Neutrophil (primary cell): ENCODE measurements at regions not wholly inside any gene's neighbourhood (a gene's known extent, or its start where the extent isn't known, plus 50 kb on each side); places are given as distances from the start of the nearest gene placed in this dataset.

ENCODE experiments used
- H3K27ac ChIP-seq: fragments of 200-600 bp; sonication (generic); 2 replicates; pipeline ENCODE4 v1.5.1; 2016; ENCODE audit warnings: mild to moderate bottlenecking, moderate library complexity
- H3K27me3 ChIP-seq: fragments of 200-600 bp; sonication (generic); 2 replicates; pipeline ENCODE4 v1.6.0; 2016; ENCODE audit warnings: mild to moderate bottlenecking
- H3K36me3 ChIP-seq: fragments of 200-600 bp; sonication (generic); 2 replicates; pipeline ENCODE4 v1.5.1; 2017
- H3K4me1 ChIP-seq, 2 experiments: fragments of 200-600 bp in 1 of 2; sonication (generic) in 1 of 2; 1 replicate in 1 of 2; 2 replicates in 1 of 2; pipeline versions ENCODE4 v1.5.1 to v1.6.1; 2013 to 2016; ENCODE audit warnings: low read depth in 1 of 2, low read length in 1 of 2, mild to moderate bottlenecking in 1 of 2, moderate library complexity in 1 of 2; ENCODE audit not compliant: control insufficient read depth in 1 of 2, insufficient read depth in 1 of 2
- H3K4me3 ChIP-seq, 2 experiments: fragments of 200-600 bp in 1 of 2; sonication (generic) in 1 of 2; 1 replicate in 1 of 2; 2 replicates in 1 of 2; pipeline ENCODE4 v1.5.1; 2013 to 2016; ENCODE audit warnings: low read depth in 1 of 2, low read length in 1 of 2, mild to moderate bottlenecking in 1 of 2, moderate library complexity in 1 of 2
- H3K9me3 ChIP-seq: fragments of 200-600 bp; sonication (generic); 2 replicates; pipeline ENCODE4 v1.5.1; 2016
- CTCF ChIP-seq: fragments of 200-600 bp; sonication (generic); IDR thresholded peaks from 2 replicates; pipeline ENCODE4 v1.5.1; 2016; ENCODE audit warnings: antibody characterized with exemption

GRCh38 chr20:23147964-23148730, 62.0 kb upstream of the CD93 start:
- Histone ChIP-seq H3K36me3 (no peaks in the 10 kb centered on the region), H3K27ac (peak overlapping the region; percentile 99), H3K27me3 (no peaks in the 10 kb centered on the region), H3K4me3 (peak overlapping the region in 1 of 2 experiments; percentile 39), H3K9me3 (no peaks in the 10 kb centered on the region), H3K4me1 (peaks cover 82 to 91% of the 10 kb centered on the region in 2 experiments)
- peak; percentile 4 for TF ChIP-seq CTCF

- peaks cover 82 to 91% of the 10 kb centered on the region in 2 experiments for H3K4me1 ChIP-seq
- H3K27ac ChIP-seq = peak overlapping the region; percentile 99
- no peaks in the 10 kb centered on the region for H3K27me3 ChIP-seq
Measured at GRCh38 chr20:23147647-23147963, 61.5 kb upstream of the CD93 start.

GRCh38 chr20:23146857-23147637, 60.9 kb upstream of the CD93 start:
- H3K9me3 ChIP-seq = no peaks in the 10 kb centered on the region
- H3K27me3 ChIP-seq = no peaks in the 10 kb centered on the region
- H3K36me3 ChIP-seq = no peaks in the 10 kb centered on the region
- peak overlapping the region; percentile 99 for H3K27ac ChIP-seq
- peak overlapping the region in 1 of 2 experiments; percentile 39 for H3K4me3 ChIP-seq
- peaks cover 82 to 91% of the 10 kb centered on the region in 2 experiments for H3K4me1 ChIP-seq
- no peak for TF ChIP-seq CTCF

More at GRCh38 chr20:23147647-23147963, 61.5 kb upstream of the CD93 start:
- no peak for TF ChIP-seq CTCF
- Histone ChIP-seq H3K36me3 (no peaks in the 10 kb centered on the region), H3K4me3 (peak overlapping the region in 1 of 2 experiments; percentile 39), H3K9me3 (no peaks in the 10 kb centered on the region)

- H3K4me1 ChIP-seq = peaks cover 84 to 91% of the 10 kb centered on the region in 2 experiments
- H3K9me3 ChIP-seq = no peaks in the 10 kb centered on the region
- H3K27me3 ChIP-seq = no peaks in the 10 kb centered on the region
- H3K4me3 ChIP-seq = no peak overlapping the region
- TF ChIP-seq CTCF = no peak
- no peaks in the 10 kb centered on the region for H3K36me3 ChIP-seq
- H3K27ac ChIP-seq = peak overlapping the region; percentile 39
Measured at GRCh38 chr20:23146181-23146580, 60.1 kb upstream of the CD93 start.

- Histone ChIP-seq H3K27me3 (no peaks in the 10 kb centered on the region), H3K27ac (peak overlapping the region; percentile 99), H3K4me3 (no peak overlapping the region), H3K9me3 (no peaks in the 10 kb centered on the region), H3K4me1 (peaks cover 83 to 91% of the 10 kb centered on the region in 2 experiments), H3K36me3 (no peaks in the 10 kb centered on the region)
- no peak for TF ChIP-seq CTCF
Measured at GRCh38 chr20:23145281-23145700, 59.2 kb upstream of the CD93 start.
